Endothelial cell of umbilical vein (primary cell): ENCODE measurements at regions not wholly inside any gene's neighbourhood (a gene's known extent, or its start where the extent isn't known, plus 50 kb on each side); places are given as distances from the start of the nearest gene placed in this dataset.

Source experiments
- BruUV-seq: library from RNA; stranded (reverse); fragments of 400-500 nt; replicated peaks from 2 replicates; lab custom pipeline; 2021; lab: Mats Ljungman, UMichigan
- CTCF ChIA-PET: fragments of 300-600, 350-600 bp; sonication (Branson Sonifier 250); formaldehyde crosslinking; loops from one replicate; lab custom pipeline; 2021; ENCODE audit warnings: antibody characterized with exemption, inconsistent platforms; lab: Charles Lee
- POLR2A ChIA-PET: fragments of 300-600, 350-600 bp; sonication (Branson Sonifier 250); formaldehyde crosslinking; loops from one replicate; lab custom pipeline; 2021; ENCODE audit warnings: antibody characterized with exemption, inconsistent platforms; lab: Charles Lee
- DNase-seq: peaks from one replicate; pipeline ENCODE4 v3.0.0-alpha.2; 2011; ENCODE audit warnings: low read depth, low spot score
- FAIRE-seq: peaks from 2 replicates; lab custom pipeline; 2011; peaks lifted over from hg19 to GRCh38; lab: Jason Lieb, UNC
- H2AFZ ChIP-seq: 2 replicates; pipeline ENCODE4 v1.6.0; 2012; ENCODE audit warnings: low read depth, low read length, control low read depth, inconsistent platforms
- H3K27ac ChIP-seq: 2 replicates; pipeline ENCODE4 v1.5.1; 2011; ENCODE audit warnings: low read depth, mild to moderate bottlenecking, control low read depth, low read length, moderate library complexity; ENCODE audit not compliant: insufficient read depth
- H3K27me3 ChIP-seq, 2 experiments: 2 replicates each; pipeline versions ENCODE4 v1.6.0 to v1.6.1; 2011; ENCODE audit warnings: low read length in 2 of 2, mixed read lengths in 1 of 2; ENCODE audit not compliant: control insufficient read depth in 2 of 2, insufficient read depth in 2 of 2
- H3K36me3 ChIP-seq, 2 experiments: 2 replicates in 1 of 2; 3 replicates in 1 of 2; pipeline ENCODE4 v1.5.1; 2011; ENCODE audit warnings: low read length in 2 of 2, mild to moderate bottlenecking in 1 of 2, moderate library complexity in 1 of 2; ENCODE audit not compliant: control insufficient read depth in 2 of 2, insufficient read depth in 2 of 2; ENCODE audit errors: extremely low read depth in 1 of 2
- H3K4me1 ChIP-seq: 3 replicates; pipeline ENCODE4 v1.5.1; 2011; ENCODE audit warnings: mild to moderate bottlenecking, low read length; ENCODE audit not compliant: control insufficient read depth, insufficient read depth; ENCODE audit errors: extremely low read depth
- H3K4me2 ChIP-seq: 2 replicates; pipeline ENCODE4 v1.6.1; 2011; ENCODE audit warnings: low read length, control low read depth, mixed read lengths; ENCODE audit not compliant: insufficient read depth
- H3K4me3 ChIP-seq, 3 experiments: fragments of 200-600 bp in 1 of 3; sonication (generic), shearing (Covaris generic) in 1 of 3; replicated peaks in 1 of 3; 2 replicates each; pipeline ENCODE4 v1.5.1; 2011 to 2016; ENCODE audit warnings: control low read depth in 3 of 3, low read length in 3 of 3, mild to moderate bottlenecking in 2 of 3, inconsistent platforms in 1 of 3, low read depth in 1 of 3, moderate library complexity in 1 of 3; ENCODE audit not compliant: insufficient read depth in 1 of 3
- H3K79me2 ChIP-seq: 2 replicates; pipeline ENCODE4 v1.6.0; 2012; ENCODE audit warnings: low read length, inconsistent platforms; ENCODE audit not compliant: control insufficient read depth, insufficient read depth
- H3K9ac ChIP-seq: replicated peaks from 2 replicates; pipeline ENCODE3; 2011; ENCODE audit warnings: low read length, control low read depth; ENCODE audit not compliant: insufficient read depth; ENCODE audit errors: extremely low read depth
- H3K9me1 ChIP-seq: replicated peaks from 3 replicates; pipeline ENCODE4 v1.6.0; 2011; ENCODE audit warnings: mild to moderate bottlenecking, low read length; ENCODE audit not compliant: control insufficient read depth, insufficient read depth; ENCODE audit errors: extremely low read depth
- H3K9me3 ChIP-seq: replicated peaks from 2 replicates; pipeline ENCODE4 v1.5.1; 2012; ENCODE audit warnings: low read length, inconsistent platforms; ENCODE audit not compliant: control insufficient read depth, insufficient read depth
- H4K20me1 ChIP-seq: replicated peaks from 2 replicates; pipeline ENCODE3; 2011; ENCODE audit warnings: mild to moderate bottlenecking, low read length; ENCODE audit not compliant: control insufficient read depth, insufficient read depth; ENCODE audit errors: extremely low read depth
- EZH2 ChIP-seq: IDR thresholded peaks from 2 replicates; pipeline ENCODE4 v1.6.1; 2012; ENCODE audit warnings: borderline replicate concordance, low read depth, mild to moderate bottlenecking, moderate library complexity, low read length, inconsistent platforms; ENCODE audit not compliant: severe bottlenecking
- FOS ChIP-seq: IDR thresholded peaks from 2 replicates; pipeline ENCODE4 v1.6.1; 2011; ENCODE audit warnings: mild to moderate bottlenecking, low read length, moderate library complexity, borderline replicate concordance; ENCODE audit not compliant: insufficient read depth
- GATA2 ChIP-seq: IDR thresholded peaks from 2 replicates; pipeline ENCODE4 v1.7.0; 2011; ENCODE audit warnings: low read depth, mild to moderate bottlenecking, moderate library complexity, mixed read lengths, low read length; ENCODE audit not compliant: insufficient read length, insufficient read depth
- JUN ChIP-seq: IDR thresholded peaks from 2 replicates; pipeline ENCODE4 v1.6.1; 2011; ENCODE audit warnings: borderline replicate concordance, low read depth; ENCODE audit not compliant: insufficient read length, insufficient read depth
- MAX ChIP-seq: IDR thresholded peaks from 2 replicates; pipeline ENCODE4 v1.6.1; 2011; ENCODE audit not compliant: insufficient read depth, insufficient read length
- MYC ChIP-seq: IDR thresholded peaks from one replicate; pipeline ENCODE4 v1.6.1; 2011; ENCODE audit warnings: mild to moderate bottlenecking, low read depth, low read length
- POLR2A ChIP-seq: IDR thresholded peaks from 2 replicates; pipeline ENCODE4 v1.6.1; 2012; ENCODE audit warnings: low read depth, mild to moderate bottlenecking, control low read depth, low read length
- POLR2AphosphoS5 ChIP-seq: IDR thresholded peaks from 2 replicates; pipeline ENCODE4 v1.6.1; 2012; ENCODE audit warnings: low read depth, mild to moderate bottlenecking, control low read depth, low read length, moderate library complexity; ENCODE audit not compliant: insufficient read depth
- dilution Hi-C: fragments of 300-500 bp; cut with MboI; formaldehyde crosslinking; loops from one replicate; pipeline ENCODE4 v1.15.0; 2019; ENCODE audit warnings: low sequenced_read_pairs; ENCODE audit not compliant: extremely low pct_ligation_motif_present
- intact Hi-C: fragments of 100-400 bp; cut with micrococcal nuclease; formaldehyde crosslinking; loops from one replicate; pipeline ENCODE4 v1.10.0; 2022
- TF ChIP-seq, protein P1 (sequence below), 2 donors: IDR thresholded peaks; 1 replicate in 1 of 2; 2 replicates in 1 of 2; pipeline ENCODE4 v1.5.1; 2011; ENCODE audit warnings: low read length in 2 of 2, mild to moderate bottlenecking in 2 of 2, moderate library complexity in 2 of 2, control low read depth in 1 of 2, inconsistent platforms in 1 of 2, low read depth in 1 of 2; ENCODE audit not compliant: insufficient read depth in 1 of 2; ENCODE audit errors: extremely low read depth in 1 of 2

GRCh38 chr3:151971814-151972579, 98.6 kb downstream of the SUCNR1 start:
- CTCF ChIA-PET, result no interaction called here
- intact Hi-C loops, result no loop called here
- Histone ChIP-seq H4K20me1 (no peaks in the 10 kb centered on the region), H3K9me1 (no peaks in the 10 kb centered on the region), H3K4me3 (no peak overlapping the region), H3K27ac (no peak overlapping the region), H2AFZ (no peak overlapping the region), H3K79me2 (no peaks in the 10 kb centered on the region), H3K9ac (no peak overlapping the region), H3K4me1 (peaks cover 31% of the 10 kb centered on the region), H3K9me3 (no peaks in the 10 kb centered on the region), H3K27me3 (no peaks in the 10 kb centered on the region), H3K36me3 (no peaks in the 10 kb centered on the region), H3K4me2 (no peak overlapping the region)
- TF ChIP-seq EZH2 (no peak), MAX (no peak), FOS (no peak), POLR2A (no peak), POLR2AphosphoS5 (no peak), GATA2 (no peak), JUN (no peak), MYC (no peak)
- TF ChIP-seq, protein P1, sequence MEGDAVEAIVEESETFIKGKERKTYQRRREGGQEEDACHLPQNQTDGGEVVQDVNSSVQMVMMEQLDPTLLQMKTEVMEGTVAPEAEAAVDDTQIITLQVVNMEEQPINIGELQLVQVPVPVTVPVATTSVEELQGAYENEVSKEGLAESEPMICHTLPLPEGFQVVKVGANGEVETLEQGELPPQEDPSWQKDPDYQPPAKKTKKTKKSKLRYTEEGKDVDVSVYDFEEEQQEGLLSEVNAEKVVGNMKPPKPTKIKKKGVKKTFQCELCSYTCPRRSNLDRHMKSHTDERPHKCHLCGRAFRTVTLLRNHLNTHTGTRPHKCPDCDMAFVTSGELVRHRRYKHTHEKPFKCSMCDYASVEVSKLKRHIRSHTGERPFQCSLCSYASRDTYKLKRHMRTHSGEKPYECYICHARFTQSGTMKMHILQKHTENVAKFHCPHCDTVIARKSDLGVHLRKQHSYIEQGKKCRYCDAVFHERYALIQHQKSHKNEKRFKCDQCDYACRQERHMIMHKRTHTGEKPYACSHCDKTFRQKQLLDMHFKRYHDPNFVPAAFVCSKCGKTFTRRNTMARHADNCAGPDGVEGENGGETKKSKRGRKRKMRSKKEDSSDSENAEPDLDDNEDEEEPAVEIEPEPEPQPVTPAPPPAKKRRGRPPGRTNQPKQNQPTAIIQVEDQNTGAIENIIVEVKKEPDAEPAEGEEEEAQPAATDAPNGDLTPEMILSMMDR (IDR thresholded peaks at IDR 0.05; ENCODE audit: extremely low read depth in 1 of 2, insufficient read depth in 1 of 2, low read depth in 1 of 2, low read length in 2 of 2), result no peak
- DNase-seq (no peak), FAIRE-seq (no peak)
- BruUV-seq, result no TSS peak
- dilution Hi-C loops, result no loop called here
- POLR2A ChIA-PET, result no interaction called here
